Posterior cingulate gyrus (tissue), 11 donors: ENCODE measurements at regions not wholly inside any gene's neighbourhood (a gene's known extent, or its start where the extent isn't known, plus 50 kb on each side); places are given as distances from the start of the nearest gene placed in this dataset.
"Not testable (repeated sequence)": the region's sequence is repeated elsewhere in the genome, so short reads cannot be mapped to it uniquely, and the experiment has no call there.

Experiments
- DNase-seq, 10 donors: peaks; one replicate each; pipeline versions ENCODE4 v3.0.0 to v3.0.0-alpha.2; 2020 to 2021; ENCODE audit warnings: mixed read lengths in 3 of 10
- intact Hi-C: fragments of 100-400 bp; cut with DNase I; formaldehyde crosslinking; loops from one replicate; pipeline ENCODE4 v1.15.1; 2023

DNA sequence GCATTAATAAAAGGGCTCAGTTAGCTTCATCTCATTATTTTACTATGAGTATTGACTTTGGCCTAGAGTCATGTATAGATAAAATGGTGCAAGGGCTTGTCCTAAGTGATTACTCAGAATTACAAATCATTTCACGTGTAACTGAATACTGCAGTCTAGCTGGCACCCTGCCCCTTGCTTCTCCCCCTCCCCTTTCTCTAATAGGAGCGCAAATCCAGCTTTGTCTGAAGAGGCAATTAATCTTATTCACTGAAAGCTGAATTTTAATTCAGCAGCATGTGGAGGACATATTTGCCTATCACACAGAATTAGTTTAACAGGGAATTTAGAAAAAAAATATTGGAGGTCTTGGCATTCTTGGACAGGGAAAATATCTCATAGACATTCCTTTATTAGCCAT lies 412.1 kb upstream of the DPH6 start:
- no peak for DNase-seq
- intact Hi-C loops = no loop called here

GRCh38 chr15:35958975-35959374 lies 413.0 kb upstream of the DPH6 start:
- DNase-seq = no peak
- intact Hi-C loops = no loop called here

DNA sequence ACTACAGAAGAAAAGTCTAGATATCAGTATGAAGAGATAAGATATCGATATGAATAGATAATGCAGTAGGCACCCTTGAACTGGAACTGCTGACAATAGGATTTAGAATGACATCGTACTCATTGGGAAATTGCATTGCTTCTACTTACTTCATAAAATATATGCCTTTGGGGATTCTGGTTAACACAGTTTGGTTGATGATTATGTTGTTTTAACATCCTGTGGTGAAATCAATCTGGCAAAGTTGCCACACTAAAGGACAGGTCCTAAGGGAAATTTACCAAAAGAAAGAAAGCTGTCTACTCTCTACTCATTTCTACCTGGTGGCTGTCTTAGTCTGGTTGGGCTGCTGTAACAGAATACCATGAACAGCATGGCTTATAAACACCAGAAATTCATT lies 417.4 kb upstream of the DPH6 start:
- intact Hi-C loops = no loop called here
- no peak for DNase-seq

- no peak for DNase-seq
- intact Hi-C loops = no loop called here
These were observed 420.8 kb upstream of the DPH6 start for GRCh38 chr15:35966781-35967180.

DNA sequence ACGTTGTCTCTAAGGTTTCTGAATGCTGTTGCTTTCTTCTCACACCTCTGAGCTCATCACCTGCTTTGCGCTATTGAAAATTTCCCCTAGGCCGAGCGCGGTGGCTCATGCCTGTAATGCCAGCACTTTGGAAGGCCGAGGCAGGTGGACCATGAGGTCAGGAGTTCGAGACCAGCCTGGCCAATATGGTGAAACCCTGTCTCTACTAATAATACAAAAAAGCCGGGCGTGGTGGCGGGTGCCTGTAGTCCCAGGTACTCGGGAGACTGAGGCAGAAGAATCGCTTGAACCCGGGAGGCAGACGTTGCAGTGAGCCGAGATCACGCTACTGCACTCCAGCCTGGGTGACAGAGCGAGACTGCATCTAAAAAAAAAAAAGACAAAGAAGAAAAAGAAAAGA lies 422.0 kb upstream of the DPH6 start:
- intact Hi-C loops = not testable (repeated sequence)
- peak in 1 of 10 donors; percentile 55 for DNase-seq

- intact Hi-C loops = no loop called here
- no peak for DNase-seq
These were observed 427.1 kb upstream of the DPH6 start for GRCh38 chr15:35973029-35973428.

DNA sequence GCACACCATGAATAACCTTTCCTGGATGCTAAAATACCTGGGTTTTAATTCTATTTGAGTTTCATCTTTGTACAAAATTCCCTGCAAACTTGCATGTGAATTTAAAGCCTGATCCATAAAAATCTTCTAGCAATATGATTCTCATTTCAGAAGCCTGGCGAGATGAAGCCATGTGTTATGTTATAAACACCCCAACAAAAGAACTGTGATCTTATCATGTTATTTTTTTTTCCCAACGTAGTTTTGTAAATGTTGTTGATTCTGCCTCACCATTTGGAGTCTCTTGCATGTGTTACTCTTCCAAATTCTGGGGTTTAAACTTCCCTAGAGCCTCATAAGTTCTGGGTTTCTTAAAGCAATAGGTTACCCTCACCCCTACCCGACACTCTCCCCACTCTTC lies 428.1 kb upstream of the DPH6 start:
- intact Hi-C loops = no loop called here
- DNase-seq = no peak

GRCh38 chr15:35975941-35976340 lies 430.0 kb upstream of the DPH6 start:
- intact Hi-C loops = no loop called here
- no peak for DNase-seq

DNA sequence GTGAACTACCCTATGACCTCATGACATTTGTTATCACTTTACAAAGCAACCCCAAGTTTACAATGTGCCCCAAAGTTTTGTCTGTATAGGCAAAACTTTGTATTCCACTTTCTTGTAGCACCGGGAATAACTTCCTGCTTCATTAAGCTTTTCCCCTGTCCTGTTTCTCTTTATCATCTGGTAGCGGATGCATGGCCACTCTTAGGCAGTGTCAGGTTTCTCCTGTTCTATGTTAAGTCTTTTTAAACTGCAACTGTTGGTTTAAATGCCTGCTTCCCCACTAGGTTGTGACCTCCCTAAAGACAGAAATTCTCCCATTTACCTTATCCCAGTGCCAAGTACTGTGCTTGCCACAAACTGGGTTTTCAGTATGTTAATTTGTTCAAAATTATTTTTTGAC lies 433.6 kb upstream of the DPH6 start:
- no peak for DNase-seq
- intact Hi-C loops = no loop called here

- DNase-seq = no peak
- intact Hi-C loops = no loop called here
These were observed 434.8 kb upstream of the DPH6 start for GRCh38 chr15:35980719-35981118.

- intact Hi-C loops = no loop called here
- DNase-seq = peak in 1 of 10 donors; percentile 8
These were observed 440.3 kb upstream of the DPH6 start for GRCh38 chr15:35986191-35986721.

DNA sequence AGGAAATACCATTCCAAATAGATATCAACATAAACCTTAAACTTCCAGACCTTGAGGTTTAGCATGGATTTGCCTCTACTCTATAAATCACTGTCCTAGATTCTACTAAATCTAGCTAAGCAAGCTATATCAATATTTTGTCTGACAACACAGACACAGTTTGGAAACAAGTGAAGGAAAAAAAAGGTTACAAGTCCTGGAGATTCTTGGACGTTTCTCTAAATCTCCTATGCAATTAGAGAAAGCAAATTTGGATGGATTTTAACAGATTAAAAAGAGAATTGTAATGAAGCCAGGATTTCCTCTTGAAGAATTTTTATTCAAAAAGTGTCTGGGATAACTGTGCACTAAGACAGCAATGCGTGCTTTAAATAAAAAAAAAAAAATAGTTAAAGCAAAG lies 441.1 kb upstream of the DPH6 start:
- intact Hi-C loops = no loop called here

GRCh38 chr15:35991386-35991785 lies 445.4 kb upstream of the DPH6 start:
- no peak for DNase-seq
- intact Hi-C loops = no loop called here

More for the DNA sequence above, 441.1 kb upstream of the DPH6 start:
- DNase-seq = no peak

GRCh38 chr15:35992791-35993190 lies 446.8 kb upstream of the DPH6 start:
- DNase-seq = no peak
- intact Hi-C loops = no loop called here

- intact Hi-C loops = no loop called here
- DNase-seq = no peak
These were observed 447.2 kb upstream of the DPH6 start for GRCh38 chr15:35993196-35993595.

DNA sequence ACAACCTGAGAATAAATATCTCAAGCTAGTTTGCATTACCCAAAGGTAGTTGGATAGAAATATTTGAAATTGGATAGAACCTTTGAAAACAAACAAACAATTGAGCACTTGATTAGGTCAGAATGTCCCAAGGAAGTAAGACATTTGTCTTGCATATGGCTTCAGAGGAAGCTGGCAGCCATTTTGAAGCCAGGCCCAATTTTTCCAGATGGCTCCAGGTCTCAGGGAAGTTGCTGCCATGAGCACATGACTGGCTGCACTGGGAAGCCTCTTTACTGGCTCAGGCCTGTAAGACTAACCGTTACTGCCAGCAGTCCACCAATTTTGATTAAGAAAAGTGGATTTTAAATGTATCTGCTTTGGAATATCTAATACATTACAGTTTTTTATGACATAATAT lies 448.9 kb upstream of the DPH6 start:
- no peak for DNase-seq
- intact Hi-C loops = no loop called here

GRCh38 chr15:35998663-35999602 lies 453.0 kb upstream of the DPH6 start:
- intact Hi-C loops = no loop called here

GRCh38 chr15:36004891-36005490 lies 459.0 kb upstream of the DPH6 start:
- no peak for DNase-seq

More at GRCh38 chr15:35998663-35999602, 453.0 kb upstream of the DPH6 start:
- no peak for DNase-seq

DNA sequence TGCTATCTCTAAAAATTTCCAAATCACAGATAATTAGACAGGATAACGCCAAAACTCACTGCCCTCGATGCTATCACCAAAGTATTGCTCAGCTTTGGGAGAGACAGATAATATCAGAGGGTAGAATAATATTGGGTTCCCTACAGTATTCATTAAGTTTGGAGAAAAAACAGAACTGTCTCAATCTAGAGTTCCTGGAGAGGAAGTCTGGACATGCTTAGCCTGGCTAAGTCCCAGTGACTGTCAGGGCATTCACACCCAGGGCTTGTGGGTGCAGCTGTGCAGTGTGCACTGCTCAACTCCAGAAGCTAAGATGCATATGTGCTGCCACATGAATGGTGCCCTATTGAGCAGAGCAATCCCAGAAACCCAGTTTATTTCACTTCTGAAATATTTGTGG lies 459.6 kb upstream of the DPH6 start:
- intact Hi-C loops = no loop called here
- no peak for DNase-seq

More at GRCh38 chr15:36004891-36005490, 459.0 kb upstream of the DPH6 start:
- intact Hi-C loops = no loop called here

DNA sequence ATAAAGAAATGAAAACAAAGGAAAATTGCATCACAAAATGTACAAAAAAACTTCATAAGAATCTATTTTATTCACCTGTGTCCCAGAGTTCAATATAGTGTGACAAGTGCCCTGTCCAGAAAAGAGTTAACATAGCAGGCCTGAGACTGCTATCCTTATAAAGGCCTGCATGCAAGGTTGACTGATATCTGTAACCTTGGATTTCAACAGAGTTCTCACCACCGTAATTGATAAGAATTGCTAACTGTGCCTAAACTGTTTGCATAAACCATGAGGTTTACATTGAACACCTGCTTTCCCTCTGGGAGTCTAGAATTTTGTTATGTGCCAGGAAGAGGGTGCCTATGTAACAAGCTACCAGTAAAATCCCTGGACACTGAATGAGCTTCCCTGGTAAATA lies 461.7 kb upstream of the DPH6 start:
- no peak for DNase-seq

GRCh38 chr15:36008719-36009118 lies 462.8 kb upstream of the DPH6 start:
- DNase-seq = no peak
- intact Hi-C loops = no loop called here

More for the DNA sequence above, 461.7 kb upstream of the DPH6 start:
- intact Hi-C loops = no loop called here
